ENCODE measurements at regions not wholly inside any gene's neighbourhood (a gene's known extent, or its start where the extent isn't known, plus 50 kb on each side); places are given as distances from the start of the nearest gene placed in this dataset.

GRCh38 chr2:194445226-194445625, 1211.8 kb upstream of the SLC39A10 start (continued):
- TF ChIP-seq NANOG (IDR thresholded peaks at IDR 0.05; ENCODE audit: insufficient read depth, low read depth, low read length, poor library complexity, severe bottlenecking): no peak
- TF ChIP-seq NRF1 (IDR thresholded peaks at IDR 0.05; ENCODE audit: low read depth, low read length): no peak
